HUES64 (cell line): ENCODE measurements at regions not wholly inside any gene's neighbourhood (a gene's known extent, or its start where the extent isn't known, plus 50 kb on each side); places are given as distances from the start of the nearest gene placed in this dataset.

Source experiments
- H3K27ac ChIP-seq: 2 replicates; pipeline ENCODE4 v1.7.0; 2013; ENCODE audit warnings: low read depth, low read length, inconsistent platforms
- H3K27me3 ChIP-seq: 2 replicates; pipeline ENCODE4 v1.6.1; 2013; ENCODE audit warnings: mild to moderate bottlenecking, low read length; ENCODE audit not compliant: insufficient read depth
- H3K36me3 ChIP-seq: 2 replicates; pipeline ENCODE4 v1.6.1; 2013; ENCODE audit warnings: mild to moderate bottlenecking, low read length; ENCODE audit not compliant: insufficient read depth
- H3K4me1 ChIP-seq: 2 replicates; pipeline ENCODE4 v1.6.1; 2013; ENCODE audit warnings: mild to moderate bottlenecking, low read length, moderate library complexity; ENCODE audit not compliant: insufficient read depth
- H3K4me3 ChIP-seq: 2 replicates; pipeline ENCODE4 v1.5.1; 2013; ENCODE audit warnings: mild to moderate bottlenecking, low read length, moderate library complexity
- H3K9ac ChIP-seq: 2 replicates; pipeline ENCODE4 v1.6.1; 2013; ENCODE audit warnings: mild to moderate bottlenecking, low read depth, low read length
- H3K9me3 ChIP-seq: 2 replicates; pipeline ENCODE4 v1.6.1; 2013; ENCODE audit warnings: low read depth, low read length; ENCODE audit not compliant: insufficient read depth
- WGBS: fragments of 150-250, 120-280 bp; methylation state at CpG from one replicate; pipeline ENCODE4 v1.1.7; 2013; ENCODE audit warnings: missing lambda C conversion rate; 5-methylcytosine and 5-hydroxymethylcytosine counted together

DNA sequence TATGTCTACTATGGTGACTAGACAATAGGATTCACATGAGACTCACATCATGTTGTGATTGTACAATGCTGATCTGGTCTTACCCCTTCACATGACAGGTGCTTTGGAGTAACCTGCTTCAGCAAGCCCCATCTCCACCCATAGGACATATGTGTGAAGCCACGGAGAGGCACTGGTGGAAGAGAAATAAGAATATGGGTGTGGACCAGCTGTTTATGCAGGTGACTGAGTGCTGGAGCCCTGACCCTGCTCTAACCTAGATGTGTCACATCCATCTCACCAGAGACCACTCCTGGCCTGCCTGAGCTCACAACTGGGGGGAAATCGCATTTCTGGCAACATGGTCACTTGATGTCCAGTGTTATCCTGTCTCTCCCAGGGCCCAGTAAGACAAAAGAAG lies 119.7 kb downstream of the GGTLC2 start:
- Histone ChIP-seq H3K36me3 (no peaks in the 10 kb centered on the region), H3K27ac (no peak overlapping the region), H3K27me3 (peaks cover 56% of the 10 kb centered on the region), H3K9me3 (no peaks in the 10 kb centered on the region), H3K4me1 (no peaks in the 10 kb centered on the region), H3K4me3 (no peak overlapping the region), H3K9ac (no peak overlapping the region)
- WGBS = 94% methylated on average over 1 of the region's 2 CpGs

DNA sequence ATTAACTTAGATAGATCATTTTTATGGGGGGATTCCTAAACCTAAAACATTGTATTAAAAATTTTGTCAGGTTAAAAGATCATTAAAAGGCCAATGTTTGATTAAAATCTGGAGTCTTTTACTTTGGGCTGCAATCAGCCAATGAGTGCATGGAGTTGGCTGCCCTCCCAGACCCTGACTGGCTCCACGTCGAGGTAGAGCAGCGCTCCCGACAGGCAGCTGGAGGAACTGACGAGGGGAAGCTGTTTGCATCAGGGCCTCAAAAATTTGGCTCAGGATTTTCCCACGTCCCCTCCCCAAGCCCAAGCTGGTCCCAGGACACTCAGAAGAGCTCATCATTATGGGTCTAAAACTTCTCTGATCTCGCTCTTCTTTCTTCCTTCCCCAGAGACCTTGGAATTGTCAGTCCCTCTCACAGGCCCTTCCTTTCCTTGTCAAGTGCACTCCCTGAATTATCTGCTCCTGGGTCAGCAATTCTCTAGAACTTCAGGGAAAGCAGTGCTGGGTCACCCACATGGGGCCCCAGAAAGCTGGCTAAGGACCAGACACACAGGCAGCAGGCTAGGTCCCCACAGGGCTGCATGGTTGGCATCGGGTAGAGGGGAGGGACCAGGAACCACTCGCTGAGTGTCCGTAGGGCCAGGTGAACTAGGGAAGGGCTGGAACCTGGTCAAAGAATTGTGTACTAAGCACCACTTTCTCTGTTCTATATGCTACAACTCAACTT lies 119.6 kb upstream of the IGLL5 start:
- WGBS = 64% methylated on average over 10 of the region's 10 CpGs
- H3K9ac ChIP-seq = no peak overlapping the region

DNA sequence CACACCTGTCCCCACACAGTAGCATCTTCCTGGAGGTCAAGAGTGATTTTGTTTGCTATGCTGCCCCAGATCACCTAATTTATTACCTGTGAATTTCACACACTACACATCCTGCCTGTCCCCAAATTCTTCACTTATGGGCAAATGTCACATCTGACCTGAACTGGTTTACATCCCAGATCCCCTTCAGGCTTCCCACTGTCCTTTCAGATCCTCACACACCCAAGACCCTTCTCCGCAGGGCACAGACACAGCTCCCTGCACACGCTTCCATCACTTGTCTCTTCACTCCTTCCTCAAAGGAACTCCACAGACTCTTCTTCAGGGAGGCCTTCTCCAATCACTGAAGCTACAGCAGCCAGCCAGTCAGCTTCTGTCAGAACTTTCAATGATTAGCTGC lies 118.7 kb upstream of the IGLL5 start:
- Histone ChIP-seq H3K27me3 (peaks cover 47% of the 10 kb centered on the region), H3K27ac (no peak overlapping the region), H3K9ac (no peak overlapping the region), H3K4me1 (no peaks in the 10 kb centered on the region), H3K4me3 (no peak overlapping the region), H3K36me3 (no peaks in the 10 kb centered on the region), H3K9me3 (no peaks in the 10 kb centered on the region)
- WGBS = 88% methylated on average over 2 of the region's 2 CpGs

More for the DNA sequence above, 119.6 kb upstream of the IGLL5 start:
- H3K36me3 ChIP-seq = no peaks in the 10 kb centered on the region
- H3K27me3 ChIP-seq = peaks cover 51% of the 10 kb centered on the region
- no peaks in the 10 kb centered on the region for H3K9me3 ChIP-seq
- no peak overlapping the region for H3K27ac ChIP-seq
- H3K4me1 ChIP-seq = no peaks in the 10 kb centered on the region
- no peak overlapping the region for H3K4me3 ChIP-seq

DNA sequence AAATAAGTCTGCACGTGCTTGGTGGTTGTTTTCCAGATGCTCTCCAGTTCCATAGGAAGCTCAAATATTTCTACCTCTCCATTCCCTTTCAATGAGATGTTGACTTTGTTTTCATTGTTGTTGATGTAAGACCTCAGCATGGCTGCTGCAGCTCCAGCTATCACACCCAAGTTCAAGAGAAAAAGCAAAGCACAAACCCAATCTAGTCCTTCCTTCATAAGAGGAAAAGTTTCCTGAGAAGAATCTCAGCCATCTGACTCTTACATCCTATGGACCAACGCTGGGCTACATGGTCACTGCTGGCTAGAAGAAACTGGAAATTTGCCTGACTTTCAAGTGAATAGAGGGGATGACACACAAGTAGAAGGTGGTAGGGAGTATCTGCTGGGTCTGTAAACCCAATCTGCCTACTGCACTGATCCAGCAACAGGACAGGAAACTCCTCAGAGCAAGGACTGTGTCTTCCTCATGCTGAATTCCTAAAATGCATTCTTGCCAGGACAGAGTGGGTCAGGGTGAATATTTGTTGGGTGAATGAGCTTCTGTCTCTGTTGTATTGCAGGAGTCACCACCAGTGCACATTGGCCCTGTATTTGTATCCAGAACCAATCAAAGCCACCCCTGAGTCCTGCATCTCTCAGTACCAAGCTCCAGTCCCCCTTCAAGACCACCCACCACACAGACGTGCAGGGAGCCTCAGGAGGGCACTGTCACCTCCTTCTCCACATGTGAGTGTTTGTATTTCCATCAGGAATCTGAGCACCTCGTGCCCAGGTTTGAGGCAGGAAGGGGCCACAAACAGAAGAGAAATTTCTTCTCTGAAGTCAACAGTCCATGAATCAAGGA lies 118.0 kb upstream of the IGLL5 start:
- Histone ChIP-seq H3K4me3 (no peak overlapping the region), H3K9ac (no peak overlapping the region), H3K36me3 (no peaks in the 10 kb centered on the region), H3K27ac (no peak overlapping the region), H3K4me1 (no peaks in the 10 kb centered on the region), H3K27me3 (peaks cover 55% of the 10 kb centered on the region), H3K9me3 (no peaks in the 10 kb centered on the region)
- 50% methylated on average over 4 of the region's 4 CpGs for WGBS

DNA sequence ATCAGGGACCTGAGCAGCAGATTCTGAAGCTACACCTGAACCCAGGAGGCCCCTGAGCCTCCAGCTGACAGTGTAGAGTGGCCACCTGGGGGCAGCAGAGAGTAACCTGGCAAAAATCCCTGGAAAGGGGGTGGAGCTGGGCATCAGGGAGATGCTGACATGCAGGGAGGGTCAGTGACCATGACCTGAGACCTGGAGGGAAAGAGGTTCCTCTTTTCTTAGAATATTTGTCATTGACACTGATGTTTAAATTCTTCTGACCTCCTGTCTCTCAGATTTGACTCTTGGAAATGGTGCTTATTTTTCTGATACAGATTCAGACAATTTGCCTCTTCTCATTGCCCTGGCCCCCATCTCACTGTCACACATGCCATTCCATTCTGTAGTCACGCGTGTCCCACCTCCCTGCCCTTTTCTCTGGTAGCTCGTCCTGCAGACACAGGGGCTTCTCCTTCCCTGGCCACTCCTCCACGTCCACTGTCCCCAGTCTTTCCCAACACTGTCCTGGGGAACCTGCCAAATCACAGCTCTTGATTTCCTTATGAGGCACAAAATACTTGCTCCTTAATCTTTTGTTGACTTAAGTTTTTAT lies 117.2 kb upstream of the IGLL5 start:
- no peak overlapping the region for H3K4me3 ChIP-seq
- H3K27me3 ChIP-seq = peaks cover 58% of the 10 kb centered on the region
- WGBS = 59% methylated on average over 4 of the region's 4 CpGs
- no peak overlapping the region for H3K9ac ChIP-seq
- H3K4me1 ChIP-seq = no peaks in the 10 kb centered on the region
- no peaks in the 10 kb centered on the region for H3K36me3 ChIP-seq
- no peaks in the 10 kb centered on the region for H3K9me3 ChIP-seq
- no peak overlapping the region for H3K27ac ChIP-seq

DNA sequence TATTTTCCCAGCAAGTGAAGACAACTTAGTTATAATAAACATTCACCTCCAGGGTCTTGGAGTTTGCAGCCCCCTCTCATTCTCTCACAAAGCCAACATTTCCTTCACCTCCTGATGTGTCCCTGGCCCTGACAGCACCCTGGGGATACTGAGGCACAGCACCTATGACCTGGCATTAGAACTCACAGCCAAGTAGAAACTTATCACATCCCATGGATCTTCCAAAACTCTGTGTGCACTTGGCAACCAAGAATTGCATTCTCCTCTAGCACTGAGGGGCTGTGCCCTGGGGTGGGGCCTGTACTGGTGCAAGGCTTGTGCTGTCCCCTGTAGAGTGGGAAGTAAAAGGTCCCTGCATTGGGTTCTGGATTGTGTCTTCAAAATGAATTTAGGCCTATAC lies 116.7 kb upstream of the IGLL5 start:
- Histone ChIP-seq H3K9ac (no peak overlapping the region), H3K4me3 (no peak overlapping the region), H3K9me3 (no peaks in the 10 kb centered on the region), H3K36me3 (no peaks in the 10 kb centered on the region), H3K27me3 (peaks cover 62% of the 10 kb centered on the region), H3K4me1 (no peaks in the 10 kb centered on the region), H3K27ac (no peak overlapping the region)

DNA sequence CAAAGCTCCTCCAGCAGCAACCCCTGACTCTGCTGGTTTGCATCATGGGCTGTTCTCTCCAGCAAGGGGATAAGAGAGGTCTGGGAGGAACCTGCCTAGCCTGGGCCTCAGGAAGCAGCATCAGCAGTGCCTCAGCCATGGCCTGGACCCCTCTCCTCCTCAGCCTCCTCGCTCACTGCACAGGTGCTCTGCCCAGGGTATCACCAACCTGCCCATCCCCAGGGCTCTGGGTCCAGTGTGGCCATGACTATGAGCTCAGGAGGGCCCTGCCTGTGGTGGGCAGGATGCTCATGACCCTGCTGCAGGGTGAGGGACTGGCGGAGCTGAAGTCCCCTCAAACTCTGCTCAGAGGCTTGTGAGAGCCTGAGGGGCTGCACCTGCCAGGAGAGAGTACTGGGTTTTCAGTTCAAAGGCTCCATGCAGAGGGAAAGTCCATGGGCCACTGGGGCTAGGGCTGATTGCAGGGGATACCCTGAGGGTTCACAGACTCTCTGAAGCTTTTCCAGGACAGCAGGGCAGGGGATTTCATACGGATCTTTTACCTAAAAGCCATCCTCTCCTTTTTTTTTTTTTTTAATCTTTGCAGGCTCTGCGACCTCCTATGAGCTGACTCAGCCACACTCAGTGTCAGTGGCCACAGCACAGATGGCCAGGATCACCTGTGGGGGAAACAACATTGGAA lies 115.8 kb upstream of the IGLL5 start:
- Histone ChIP-seq H3K27me3 (peaks cover 59% of the 10 kb centered on the region), H3K4me1 (no peaks in the 10 kb centered on the region), H3K36me3 (no peaks in the 10 kb centered on the region), H3K9me3 (no peaks in the 10 kb centered on the region), H3K27ac (no peak overlapping the region), H3K9ac (no peak overlapping the region), H3K4me3 (no peak overlapping the region)
- WGBS = 86% methylated on average over 4 of the region's 4 CpGs

DNA sequence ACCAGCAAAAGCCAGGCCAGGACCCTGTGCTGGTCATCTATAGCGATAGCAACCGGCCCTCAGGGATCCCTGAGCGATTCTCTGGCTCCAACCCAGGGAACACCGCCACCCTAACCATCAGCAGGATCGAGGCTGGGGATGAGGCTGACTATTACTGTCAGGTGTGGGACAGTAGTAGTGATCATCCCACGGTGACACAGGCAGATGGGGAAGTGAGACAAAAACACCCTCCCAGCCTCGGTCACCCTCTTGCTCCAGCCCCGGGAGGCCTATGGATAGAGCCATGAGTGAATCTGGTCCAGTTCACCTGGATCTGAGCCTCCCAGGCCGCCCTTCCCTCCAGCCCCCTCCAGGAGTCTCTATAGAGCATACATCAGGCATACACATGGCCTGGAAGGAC lies 115.2 kb upstream of the IGLL5 start:
- H3K27me3 ChIP-seq = peaks cover 58% of the 10 kb centered on the region
- H3K27ac ChIP-seq = no peak overlapping the region
- no peaks in the 10 kb centered on the region for H3K4me1 ChIP-seq
- WGBS = 86% methylated on average over 9 of the region's 9 CpGs
- H3K9me3 ChIP-seq = no peaks in the 10 kb centered on the region
- no peaks in the 10 kb centered on the region for H3K36me3 ChIP-seq
- H3K9ac ChIP-seq = no peak overlapping the region
- no peak overlapping the region for H3K4me3 ChIP-seq

DNA sequence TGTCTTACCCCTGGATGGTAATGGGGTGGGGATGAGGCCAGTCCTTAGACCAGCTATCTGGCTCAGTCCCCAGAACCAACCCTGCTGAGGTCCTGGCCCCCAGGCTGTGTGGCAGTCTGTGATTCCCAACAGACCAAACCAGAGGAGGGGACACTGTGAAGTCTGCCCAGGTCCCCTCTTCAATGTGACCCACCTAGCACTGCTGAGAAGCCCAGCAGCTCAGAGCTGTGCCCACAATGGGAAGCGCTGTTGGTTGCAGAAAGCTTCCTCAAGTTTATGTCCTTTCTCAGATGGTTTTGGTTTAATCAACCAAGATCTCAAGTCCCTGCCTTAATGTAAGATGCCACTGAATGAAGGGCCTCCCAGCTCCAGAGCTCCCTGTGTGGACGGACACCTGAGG lies 114.7 kb upstream of the IGLL5 start:
- H3K9ac ChIP-seq = no peak overlapping the region
- H3K36me3 ChIP-seq = no peaks in the 10 kb centered on the region
- no peak overlapping the region for H3K27ac ChIP-seq
- H3K4me3 ChIP-seq = no peak overlapping the region
- 90% methylated on average over 2 of the region's 2 CpGs for WGBS
- peaks cover 58% of the 10 kb centered on the region for H3K27me3 ChIP-seq
- H3K9me3 ChIP-seq = no peaks in the 10 kb centered on the region
- no peaks in the 10 kb centered on the region for H3K4me1 ChIP-seq

DNA sequence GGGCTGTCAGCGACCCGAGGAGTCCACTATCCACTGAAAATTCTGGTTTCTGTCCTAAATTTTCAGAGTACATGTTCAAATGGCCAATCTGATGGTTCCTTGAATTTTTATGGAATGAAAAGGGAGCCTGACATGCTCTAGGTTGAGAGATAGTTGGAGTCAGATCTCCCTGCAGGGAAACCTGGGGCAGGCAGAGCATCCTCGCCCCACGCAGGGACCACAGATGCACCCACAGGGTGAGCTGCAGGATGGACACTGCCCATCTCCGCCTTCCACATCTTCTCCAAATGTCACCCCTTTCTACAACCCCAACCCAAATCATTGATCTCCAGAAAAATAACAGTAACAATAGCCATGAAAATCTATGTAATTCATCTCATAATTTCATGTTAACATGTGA lies 114.2 kb upstream of the IGLL5 start:
- H3K27ac ChIP-seq = no peak overlapping the region
- no peak overlapping the region for H3K4me3 ChIP-seq
- H3K9ac ChIP-seq = no peak overlapping the region
- H3K9me3 ChIP-seq = no peaks in the 10 kb centered on the region
- peaks cover 61% of the 10 kb centered on the region for H3K27me3 ChIP-seq
- WGBS = 95% methylated on average over 5 of the region's 5 CpGs
- no peaks in the 10 kb centered on the region for H3K4me1 ChIP-seq
- H3K36me3 ChIP-seq = no peaks in the 10 kb centered on the region
